GM12864 (cell line): ENCODE measurements at regions not wholly inside any gene's neighbourhood (a gene's known extent, or its start where the extent isn't known, plus 50 kb on each side); places are given as distances from the start of the nearest gene placed in this dataset.

Source experiments
- DNase-seq: peaks from one replicate; pipeline ENCODE4 v3.0.0-alpha.2; 2011; ENCODE audit warnings: low read depth
- H3K4me3 ChIP-seq: 2 replicates; pipeline ENCODE4 v1.5.1; 2011; ENCODE audit warnings: mild to moderate bottlenecking, low read depth, low read length, control low read depth
- TF ChIP-seq, protein P1 (sequence below): IDR thresholded peaks from 2 replicates; pipeline ENCODE4 v1.5.1; 2011; ENCODE audit warnings: low read depth, mild to moderate bottlenecking, moderate library complexity, low read length, control low read depth, inconsistent platforms; ENCODE audit errors: missing control alignments

DNA sequence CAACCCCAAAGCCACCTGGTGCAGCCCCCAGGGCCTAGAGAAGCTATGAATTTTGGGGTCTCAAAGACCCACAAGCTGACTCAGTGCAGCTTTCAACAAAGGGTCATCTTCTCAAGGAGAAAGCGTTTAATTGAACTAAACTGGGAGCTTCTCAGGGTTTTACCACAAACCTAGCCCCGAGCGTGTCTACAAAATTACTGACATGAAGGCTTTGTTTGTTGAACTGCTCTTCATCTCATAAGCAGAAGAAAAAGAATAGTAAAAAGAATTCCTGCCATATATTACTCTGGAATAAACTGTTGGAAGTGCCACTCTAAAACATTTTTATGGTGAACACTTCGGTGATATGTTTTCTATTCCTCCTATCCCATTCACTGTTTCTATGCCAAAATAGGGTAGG is 50.8 kb upstream of the INCENP start:
- TF ChIP-seq, protein P1, sequence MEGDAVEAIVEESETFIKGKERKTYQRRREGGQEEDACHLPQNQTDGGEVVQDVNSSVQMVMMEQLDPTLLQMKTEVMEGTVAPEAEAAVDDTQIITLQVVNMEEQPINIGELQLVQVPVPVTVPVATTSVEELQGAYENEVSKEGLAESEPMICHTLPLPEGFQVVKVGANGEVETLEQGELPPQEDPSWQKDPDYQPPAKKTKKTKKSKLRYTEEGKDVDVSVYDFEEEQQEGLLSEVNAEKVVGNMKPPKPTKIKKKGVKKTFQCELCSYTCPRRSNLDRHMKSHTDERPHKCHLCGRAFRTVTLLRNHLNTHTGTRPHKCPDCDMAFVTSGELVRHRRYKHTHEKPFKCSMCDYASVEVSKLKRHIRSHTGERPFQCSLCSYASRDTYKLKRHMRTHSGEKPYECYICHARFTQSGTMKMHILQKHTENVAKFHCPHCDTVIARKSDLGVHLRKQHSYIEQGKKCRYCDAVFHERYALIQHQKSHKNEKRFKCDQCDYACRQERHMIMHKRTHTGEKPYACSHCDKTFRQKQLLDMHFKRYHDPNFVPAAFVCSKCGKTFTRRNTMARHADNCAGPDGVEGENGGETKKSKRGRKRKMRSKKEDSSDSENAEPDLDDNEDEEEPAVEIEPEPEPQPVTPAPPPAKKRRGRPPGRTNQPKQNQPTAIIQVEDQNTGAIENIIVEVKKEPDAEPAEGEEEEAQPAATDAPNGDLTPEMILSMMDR = no peak
- DNase-seq = no peak
- H3K4me3 ChIP-seq = no peak overlapping the region

DNA sequence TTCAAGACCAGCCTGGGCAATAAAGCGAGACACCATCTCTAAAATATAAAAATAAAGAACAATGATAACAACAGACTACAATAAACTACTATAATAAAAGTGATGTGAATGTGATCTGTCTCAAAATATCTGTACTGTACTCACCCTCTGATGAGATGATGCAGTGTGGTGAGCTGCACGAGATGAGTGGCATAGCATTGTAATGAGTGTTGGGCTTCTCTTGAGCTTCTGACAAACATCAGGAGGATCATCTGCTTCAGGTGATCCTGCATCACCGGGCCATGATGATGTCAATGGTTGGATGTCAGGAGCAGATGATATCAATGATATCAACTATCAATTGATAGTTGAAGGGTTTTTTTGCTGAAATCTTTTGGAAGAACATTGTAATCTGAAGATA is 52.4 kb upstream of the INCENP start:
- TF ChIP-seq, protein P1 = no peak
- H3K4me3 ChIP-seq = no peak overlapping the region
- DNase-seq = no peak

DNA sequence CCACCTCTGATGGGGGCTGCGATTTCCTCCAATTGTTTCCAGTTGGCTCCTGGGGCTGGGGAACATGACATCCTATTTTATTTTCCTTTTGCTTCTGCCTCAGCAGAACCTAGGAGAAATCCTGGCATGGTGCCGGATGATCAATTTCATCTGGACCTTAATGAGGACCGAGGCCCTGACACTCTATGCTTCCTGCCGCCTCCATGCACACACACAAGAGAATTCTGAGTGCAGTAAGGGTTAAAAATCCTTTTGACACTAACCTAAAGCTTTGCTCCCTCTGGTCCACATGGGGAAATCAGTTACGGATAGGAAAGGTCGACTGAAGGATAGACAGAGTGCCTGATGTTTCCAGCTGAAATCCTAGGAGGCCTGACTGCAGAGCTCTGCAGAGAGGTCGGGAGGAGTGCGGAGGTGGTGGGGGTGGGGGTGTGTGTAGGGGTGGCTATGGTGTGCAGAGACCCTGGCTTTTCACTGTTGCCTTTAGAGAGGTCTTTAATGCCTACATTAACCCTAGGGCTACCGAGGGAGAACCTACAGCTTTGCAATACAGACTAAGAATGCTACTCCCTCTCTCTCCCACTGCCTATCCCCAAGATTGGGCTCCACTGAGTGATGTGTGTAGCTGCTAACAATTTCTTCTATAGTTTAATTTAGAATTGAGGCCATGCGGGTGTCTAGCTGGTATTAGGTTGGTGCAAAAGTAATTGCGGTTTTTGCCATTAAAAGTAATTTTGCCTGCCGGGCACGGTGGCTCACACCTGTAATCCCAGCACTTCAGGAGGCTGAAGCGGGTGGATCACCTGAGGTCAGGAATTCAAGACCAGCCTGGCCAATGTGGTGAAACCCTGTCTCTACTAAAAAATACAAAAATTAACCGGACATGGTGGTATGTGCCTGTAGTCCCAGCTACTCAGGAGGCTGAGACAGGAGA is 53.6 kb upstream of the INCENP start:
- no peak overlapping the region for H3K4me3 ChIP-seq
- DNase-seq = no peak
- TF ChIP-seq, protein P1 = no peak

DNA sequence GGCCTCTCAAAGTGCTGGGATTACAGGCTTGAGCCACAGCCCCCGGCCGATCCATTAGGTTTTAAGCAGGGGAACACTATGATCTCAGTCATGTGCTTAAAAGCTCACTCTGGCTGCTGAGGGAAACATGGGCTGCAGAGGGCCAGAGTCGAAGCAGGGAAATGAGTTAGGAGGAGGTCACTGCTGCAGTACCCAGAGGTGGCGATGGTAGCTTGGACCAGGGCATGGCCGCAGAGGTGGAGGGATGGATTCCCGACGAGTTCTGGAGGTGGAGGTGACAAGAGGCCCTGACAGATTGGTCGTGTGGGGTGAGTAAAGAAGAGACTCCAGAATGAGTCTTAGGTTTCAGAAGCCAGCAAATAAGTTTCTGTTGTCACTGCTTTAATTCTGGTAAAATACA is 54.4 kb upstream of the INCENP start:
- DNase-seq = no peak
- no peak overlapping the region for H3K4me3 ChIP-seq
- TF ChIP-seq, protein P1 = no peak

DNA sequence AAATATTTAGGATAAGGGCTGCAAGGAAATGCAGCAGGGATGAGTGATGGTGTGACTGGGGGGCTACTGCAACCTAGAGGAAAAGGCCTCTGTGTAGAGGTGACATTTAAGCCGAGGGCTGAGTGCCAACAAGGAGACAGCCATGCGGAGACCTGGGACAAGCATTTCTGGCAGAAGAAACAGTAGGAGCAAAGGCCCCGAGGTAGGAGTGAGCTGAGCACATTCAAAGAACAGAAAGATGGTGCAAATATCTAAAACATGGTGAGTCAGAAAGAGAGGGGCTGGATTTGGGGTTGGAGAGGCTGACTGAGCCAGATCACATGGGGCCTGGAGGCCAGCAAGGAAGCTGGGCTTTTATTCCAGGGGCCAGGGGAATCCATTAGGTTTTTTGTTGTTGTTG is 55.1 kb upstream of the INCENP start:
- DNase-seq = no peak
- no peak overlapping the region for H3K4me3 ChIP-seq
- TF ChIP-seq, protein P1 = no peak

DNA sequence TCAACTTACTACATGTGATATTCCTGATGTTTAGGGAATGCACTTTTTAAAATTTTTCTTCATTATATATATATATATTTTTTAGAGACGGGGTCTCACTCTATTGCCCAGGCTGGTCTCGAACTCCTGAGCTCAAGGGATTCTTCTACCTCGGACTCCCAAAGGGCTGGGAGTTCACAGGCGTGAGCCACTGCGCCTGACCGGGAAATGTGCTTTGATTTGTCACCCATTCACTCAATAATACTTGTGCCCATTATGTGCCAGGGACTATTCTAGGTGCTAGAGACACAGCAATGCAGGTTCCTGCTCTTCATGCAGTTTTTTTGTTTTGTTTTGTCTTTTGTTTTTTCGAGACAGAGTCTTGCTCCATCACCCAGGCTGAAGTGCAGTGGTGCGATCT is 56.1 kb upstream of the INCENP start:
- TF ChIP-seq, protein P1 = no peak
- no peak for DNase-seq
- H3K4me3 ChIP-seq = no peak overlapping the region

DNA sequence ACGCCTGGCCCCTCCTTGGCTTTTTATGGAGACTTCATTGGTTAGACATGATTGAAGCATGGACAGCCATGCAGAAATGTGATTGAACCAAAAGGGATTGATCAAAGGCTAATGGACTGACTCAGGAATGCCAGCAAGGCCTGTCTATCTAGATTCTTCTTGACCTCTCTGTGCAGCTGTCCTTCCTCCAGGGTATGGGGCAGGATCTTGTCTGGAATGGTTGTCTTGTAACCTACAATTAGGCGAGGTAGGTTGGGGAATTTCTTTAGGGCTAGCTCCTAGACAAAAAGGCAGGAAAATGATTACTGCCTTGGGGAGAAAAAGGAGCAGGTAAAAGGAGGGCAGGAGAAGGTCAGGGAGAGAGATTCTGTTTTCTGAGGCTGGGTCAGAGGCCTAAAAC is 59.6 kb upstream of the INCENP start:
- TF ChIP-seq, protein P1 = no peak
- H3K4me3 ChIP-seq = no peak overlapping the region
- no peak for DNase-seq
